Left colon (tissue), 2 donors: ENCODE measurements at regions not wholly inside any gene's neighbourhood (a gene's known extent, or its start where the extent isn't known, plus 50 kb on each side); places are given as distances from the start of the nearest gene placed in this dataset.
"Not testable (repeated sequence)": the region's sequence is repeated elsewhere in the genome, so short reads cannot be mapped to it uniquely, and the experiment has no call there.

ENCODE experiments used
- ATAC-seq: fragments of 200-7000 bp; cut with Tn5 transposase; one replicate; pipeline ENCODE4 v1.9.1; 2020; ENCODE audit warnings: mild to moderate bottlenecking, moderate library complexity
- DNase-seq, 2 donors: peaks; one replicate each; pipeline ENCODE4 v3.0.0-alpha.2; 2020
- intact Hi-C, 2 donors: fragments of 100-400 bp; cut with DNase I in 1 of 2; cut with micrococcal nuclease in 1 of 2; formaldehyde crosslinking; loops; one replicate each; pipeline versions ENCODE4 v1.11.2 to v1.14.0; 2022; cut with DNase I, micrococcal nuclease
- donor health status: DM: no; HTN: no; CAD: no.
- donor health status: DM: yes; HTN: yes; CAD: no.

DNA sequence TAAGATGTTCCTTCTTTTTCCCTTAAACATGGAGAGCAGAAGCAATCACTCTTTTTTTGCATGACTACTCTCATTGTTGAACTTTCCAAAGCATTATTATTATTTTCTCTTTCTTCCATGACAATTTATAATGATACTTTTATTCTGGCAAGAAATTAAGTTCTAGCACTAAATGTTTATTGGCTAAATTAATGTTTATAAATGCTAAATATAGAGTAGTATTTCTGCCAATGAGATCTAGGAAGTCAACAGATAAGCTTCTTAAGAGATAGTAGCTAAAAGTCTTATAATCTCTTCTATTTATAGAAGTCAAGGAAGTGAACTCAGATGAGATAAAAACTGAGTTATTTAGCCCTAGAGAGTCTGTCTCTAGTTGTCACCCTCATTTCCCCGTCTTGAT, 920.1 kb downstream of the KCNJ2 start:
- DNase-seq (no peak), ATAC-seq (no peak)
- intact Hi-C loops: no loop called here

DNA sequence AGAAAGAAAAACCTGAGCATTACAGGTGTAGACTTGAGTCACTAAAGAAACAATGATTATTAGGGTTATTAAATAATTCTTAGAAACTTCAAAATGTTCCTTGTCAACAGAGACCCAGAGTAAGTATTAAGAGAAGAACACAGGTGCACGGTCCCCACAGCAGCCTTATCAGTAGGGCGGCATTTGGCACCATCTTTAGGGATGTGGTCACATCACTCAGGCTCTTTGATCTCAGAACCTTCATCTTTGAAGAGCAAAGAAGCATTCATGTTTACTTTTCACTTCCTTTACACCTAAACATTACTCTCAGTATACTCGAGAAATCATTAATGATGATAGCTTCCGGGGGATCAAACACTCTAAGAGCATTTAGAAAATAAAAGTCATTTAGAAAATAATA, 928.7 kb downstream of the KCNJ2 start:
- intact Hi-C loops: no loop called here
- no peak for ATAC-seq
- no peak for DNase-seq

DNA sequence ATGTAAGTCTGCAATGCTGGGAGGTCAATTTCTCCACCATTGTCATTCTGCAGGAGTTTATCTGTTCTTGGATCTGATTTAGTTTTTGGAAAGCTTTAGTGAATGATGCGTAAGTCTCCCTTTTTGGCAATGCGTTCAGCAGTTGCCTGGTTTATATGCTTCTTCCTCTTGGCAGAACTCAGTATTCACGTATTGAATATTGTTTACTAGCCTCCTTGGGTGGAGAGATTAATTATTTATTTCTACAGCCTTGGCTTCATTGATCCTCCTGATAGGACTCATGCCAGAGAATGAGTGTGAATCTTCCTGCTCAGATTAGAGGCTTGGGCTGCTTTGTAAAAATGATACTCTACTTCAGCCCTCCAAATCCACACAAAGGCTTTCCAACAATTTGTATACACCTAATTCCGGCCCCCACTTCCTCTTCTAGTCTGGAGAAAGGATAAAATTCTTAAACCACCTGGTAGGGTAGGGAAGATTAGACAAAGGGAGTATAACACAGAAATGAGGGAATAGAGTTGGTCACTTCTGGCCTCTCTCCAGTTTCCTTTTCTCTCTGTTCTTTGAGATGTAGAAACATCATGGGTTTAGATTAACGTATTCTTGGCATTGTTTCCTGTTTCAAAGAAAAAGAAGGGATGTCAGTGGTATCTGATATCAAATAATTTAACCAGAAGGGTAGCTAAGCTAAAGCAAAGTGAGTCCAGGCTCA, 929.8 kb downstream of the KCNJ2 start:
- no peak for DNase-seq
- ATAC-seq: no peak
- intact Hi-C loops: no loop called here

DNA sequence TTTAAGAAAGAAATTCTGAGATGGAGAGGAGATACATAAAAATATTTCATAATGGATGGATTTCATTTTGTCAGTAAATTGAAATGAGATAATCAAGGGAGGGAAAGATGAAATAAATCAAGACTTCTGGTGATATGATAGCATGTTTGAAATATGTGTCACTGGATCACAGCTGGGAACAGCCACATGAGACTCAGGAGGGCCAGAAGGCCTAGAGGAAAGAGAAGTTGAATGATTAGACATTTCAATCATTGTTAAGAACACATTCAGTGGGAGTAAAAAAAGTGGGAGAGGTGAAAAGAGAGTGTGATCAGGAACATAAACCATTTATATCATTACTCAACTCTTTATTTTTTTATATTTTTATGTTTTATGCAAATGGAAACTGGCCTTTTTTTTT, 933.4 kb downstream of the KCNJ2 start:
- no peak for DNase-seq
- intact Hi-C loops: no loop called here
- ATAC-seq: no peak

DNA sequence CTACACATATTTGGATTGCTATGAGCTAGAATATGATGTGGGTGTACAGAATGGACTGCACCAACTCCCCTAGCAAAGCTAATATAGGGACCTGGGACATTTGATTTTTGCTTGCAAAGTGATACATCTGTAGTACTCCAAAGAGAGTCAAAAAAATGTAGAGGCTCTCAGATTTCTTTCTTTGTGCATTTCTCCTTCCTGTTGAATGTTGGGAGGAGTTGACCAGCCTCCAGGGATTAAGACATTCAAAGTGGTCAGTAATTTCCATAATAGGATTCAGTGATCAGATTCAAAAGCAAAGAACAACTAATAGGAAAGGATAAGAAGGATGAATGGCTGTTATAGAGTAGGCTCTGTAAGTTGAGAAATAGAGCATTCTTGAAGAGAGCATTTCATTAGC, 934.9 kb downstream of the KCNJ2 start:
- intact Hi-C loops: no loop called here
- ATAC-seq (no peak), DNase-seq (no peak)

DNA sequence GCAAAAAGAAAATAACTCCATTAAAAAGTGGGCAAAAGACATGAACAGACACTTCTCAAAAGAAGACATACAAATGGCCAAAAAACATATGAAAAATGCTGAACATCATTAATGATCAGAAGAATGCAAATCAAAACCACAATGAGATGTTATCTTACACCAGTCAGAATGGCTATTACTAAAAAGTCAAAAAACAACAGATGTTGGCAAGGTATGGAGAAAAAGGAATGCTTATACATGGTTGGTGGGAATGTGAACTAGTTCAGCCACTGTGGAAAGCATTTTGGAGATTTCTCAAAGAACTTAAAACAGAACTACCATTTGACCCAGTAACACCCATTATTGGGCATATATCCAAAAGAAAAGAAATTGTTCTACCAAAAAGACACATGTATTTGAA, 936.7 kb downstream of the KCNJ2 start:
- intact Hi-C loops, ATAC-seq, DNase-seq: not testable (repeated sequence)

DNA sequence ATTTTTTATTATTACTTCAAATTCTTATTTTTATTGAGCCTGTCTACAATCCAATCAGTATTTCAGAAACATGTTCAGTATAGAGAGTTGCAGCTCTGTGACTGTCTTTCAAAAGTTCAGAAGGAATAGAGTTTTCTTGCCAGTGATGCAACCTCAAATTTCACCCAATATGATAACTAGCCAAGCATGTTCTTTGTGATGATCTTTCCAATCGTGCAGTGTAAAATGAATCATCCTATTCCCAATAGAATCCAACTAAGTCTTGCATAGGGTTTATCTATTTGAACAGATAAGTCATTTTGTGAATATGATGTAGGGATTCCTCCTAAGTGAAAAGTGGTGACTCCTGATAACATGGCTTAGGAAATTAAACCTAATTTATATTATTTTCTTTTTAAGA, 937.8 kb downstream of the KCNJ2 start:
- ATAC-seq: no peak
- DNase-seq: no peak
- intact Hi-C loops: no loop called here

DNA sequence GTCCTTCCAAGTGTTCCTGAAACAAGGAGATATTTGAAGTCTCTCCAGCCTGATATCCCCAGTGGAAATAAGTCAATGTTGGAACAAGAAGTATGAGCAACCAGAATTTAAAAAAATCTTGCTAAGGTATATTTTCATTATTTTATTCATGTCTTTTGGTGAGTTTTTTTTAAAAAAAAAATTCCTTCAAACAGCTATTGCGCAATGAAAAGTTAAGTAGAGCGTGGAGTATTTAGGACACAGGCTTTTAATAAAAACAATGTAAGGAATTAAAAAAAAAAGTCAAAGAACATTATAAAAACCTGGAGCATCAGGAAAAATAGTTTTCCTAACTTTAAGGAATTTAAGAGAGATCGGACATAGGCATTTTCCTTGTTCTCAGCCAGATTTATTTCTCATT, 940.4 kb downstream of the KCNJ2 start:
- intact Hi-C loops: no loop called here
- DNase-seq (no peak), ATAC-seq (no peak)

DNA sequence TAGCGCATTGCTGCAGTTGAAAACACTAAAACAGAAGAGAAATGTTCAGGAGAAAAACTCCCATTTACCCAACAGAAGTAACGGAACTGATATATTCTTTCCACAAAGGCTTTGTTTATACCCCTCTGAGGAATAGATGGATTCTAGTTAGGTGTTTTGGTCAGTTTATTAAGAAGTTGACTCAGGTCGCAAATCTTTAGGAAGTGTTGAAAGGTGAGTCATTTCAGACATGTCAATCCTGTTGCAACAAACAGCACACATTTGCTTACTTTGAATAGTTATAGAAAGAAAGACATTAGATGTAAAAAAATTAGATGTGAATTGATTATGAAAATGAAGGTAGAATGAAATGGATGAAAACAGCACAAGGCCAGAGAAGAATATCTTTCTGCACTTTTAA, 941.0 kb downstream of the KCNJ2 start:
- ATAC-seq: no peak
- intact Hi-C loops: no loop called here
- DNase-seq: no peak

DNA sequence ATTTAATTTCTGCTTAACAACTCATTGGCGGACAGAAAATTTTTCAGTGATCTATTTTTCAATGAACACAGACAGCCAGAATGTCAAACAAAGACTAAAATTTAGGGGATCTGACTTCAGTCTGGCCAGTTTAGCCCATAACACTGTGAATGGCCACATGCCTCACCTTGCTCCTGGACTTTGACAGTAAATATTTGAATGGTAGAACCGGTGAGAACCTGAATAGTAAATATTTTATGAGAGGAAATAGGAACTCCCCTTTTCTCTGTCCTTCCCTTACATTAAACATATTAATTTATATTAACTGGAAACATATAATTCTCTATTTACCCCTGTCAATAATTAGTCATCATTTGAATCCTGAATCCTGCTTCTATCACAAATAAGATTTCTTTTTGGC, 942.1 kb downstream of the KCNJ2 start:
- ATAC-seq (peak; percentile 55), DNase-seq (no peak)

DNA sequence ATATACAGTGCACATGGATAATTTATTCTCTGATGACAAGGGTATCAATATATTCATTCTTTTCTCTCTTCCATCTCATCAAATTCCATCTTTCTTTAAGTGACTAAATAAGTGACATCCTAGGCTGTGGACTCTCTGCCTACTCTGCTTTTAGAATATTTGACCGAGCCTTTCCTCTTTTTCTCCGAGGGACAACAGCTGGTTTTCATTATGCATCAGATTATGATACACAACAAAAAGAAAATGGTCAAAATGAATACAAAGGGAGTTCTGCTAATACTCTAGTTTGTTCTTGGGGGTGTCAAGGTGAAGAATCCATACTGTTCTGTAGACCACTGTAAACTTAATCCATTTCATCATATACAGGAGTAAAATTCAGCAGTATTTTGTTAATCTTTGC, 942.6 kb downstream of the KCNJ2 start:
- DNase-seq (no peak), ATAC-seq (no peak)
- intact Hi-C loops: no loop called here

More for the DNA sequence above, 942.1 kb downstream of the KCNJ2 start:
- intact Hi-C loops: no loop called here

DNA sequence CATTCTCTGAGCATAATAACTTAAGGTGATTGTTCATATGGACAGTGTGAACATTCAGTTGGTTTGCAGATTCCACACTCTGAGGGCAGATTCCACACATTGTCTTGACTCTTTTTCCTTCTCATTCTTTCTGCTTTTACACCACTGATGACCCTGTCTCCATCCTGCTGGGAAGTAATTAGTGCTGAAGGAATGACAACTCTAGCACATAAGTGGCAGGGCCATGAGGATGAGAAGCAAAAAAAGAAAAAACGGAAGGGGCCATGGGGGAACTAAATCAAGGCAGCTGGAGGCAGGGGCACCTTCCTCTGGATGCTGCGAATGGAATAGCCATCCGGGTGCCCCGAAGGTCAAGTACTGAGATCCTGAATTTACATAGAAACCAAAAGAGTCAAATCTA, 944.0 kb downstream of the KCNJ2 start:
- ATAC-seq (no peak), DNase-seq (no peak)
- intact Hi-C loops: no loop called here

DNA sequence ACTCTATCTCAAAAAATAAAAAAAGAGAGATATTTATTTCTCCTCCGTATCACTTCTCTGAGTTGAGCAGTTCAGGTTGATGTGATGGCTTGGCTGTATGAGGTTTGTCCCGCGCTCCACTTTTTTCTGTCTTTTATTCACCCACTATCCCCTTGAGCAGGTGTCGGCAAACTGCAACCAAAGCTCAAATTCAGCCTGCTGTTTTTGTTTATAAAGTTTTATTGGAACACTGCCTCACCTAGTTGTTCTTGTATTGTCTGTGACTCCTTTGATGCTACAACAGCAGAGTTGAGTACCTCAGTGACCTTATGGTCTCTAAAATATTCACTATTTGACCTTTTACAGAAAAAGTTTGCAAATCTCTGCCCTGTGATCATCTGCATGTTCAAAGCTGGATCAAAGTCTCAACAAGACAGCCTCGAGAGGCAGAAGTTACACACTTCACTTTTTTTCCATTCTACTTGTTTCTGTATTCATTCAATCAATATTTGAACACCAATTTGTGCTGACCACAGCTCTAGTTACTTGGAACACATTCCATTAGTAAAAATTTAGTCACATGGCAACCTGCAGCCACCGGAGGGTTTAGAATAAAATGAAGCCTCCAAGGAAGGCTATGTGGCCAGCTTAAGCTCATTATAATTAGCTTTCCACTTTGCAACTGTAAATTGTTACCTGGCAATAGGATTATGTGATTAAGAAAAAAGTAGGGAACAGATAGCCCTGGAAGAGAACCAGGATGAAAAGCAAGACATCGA, 945.8 kb downstream of the KCNJ2 start:
- ATAC-seq (no peak), DNase-seq (no peak)
- intact Hi-C loops: no loop called here

DNA sequence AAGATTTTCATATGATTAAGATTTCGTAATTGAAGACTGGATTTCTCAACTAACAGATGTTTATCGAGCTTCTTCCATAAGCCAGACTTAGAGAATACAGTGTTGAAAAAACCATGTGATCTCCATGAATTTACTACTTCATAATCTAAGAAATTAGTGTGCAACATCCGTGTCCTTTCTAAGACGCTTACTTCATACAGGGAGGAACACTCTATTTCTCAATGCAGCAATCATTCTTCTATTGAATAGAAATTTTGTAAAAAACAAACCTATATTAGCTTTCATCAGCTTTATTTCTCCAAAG, 946.3 kb downstream of the KCNJ2 start:
- intact Hi-C loops: no loop called here
- DNase-seq: no peak
- no peak for ATAC-seq

DNA sequence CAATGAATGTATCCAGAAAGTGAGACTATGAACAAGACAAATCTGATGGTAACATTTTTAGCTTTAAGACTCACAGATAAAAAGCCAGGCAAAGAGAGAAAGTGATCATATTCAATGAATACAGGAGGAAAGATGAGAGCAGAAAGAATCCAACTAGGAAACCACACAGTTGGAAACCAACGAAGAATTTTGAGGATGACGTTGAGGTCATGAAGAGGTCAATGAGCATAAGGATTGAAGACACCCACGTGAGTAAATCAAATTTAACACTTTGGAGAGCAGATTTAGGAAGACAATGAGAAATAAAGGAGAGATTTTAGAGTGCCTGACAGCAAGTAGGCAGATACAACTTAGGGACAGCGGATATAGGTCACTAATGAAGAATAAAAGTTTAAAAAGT, 948.1 kb downstream of the KCNJ2 start:
- DNase-seq: no peak
- intact Hi-C loops: no loop called here
- no peak for ATAC-seq

DNA sequence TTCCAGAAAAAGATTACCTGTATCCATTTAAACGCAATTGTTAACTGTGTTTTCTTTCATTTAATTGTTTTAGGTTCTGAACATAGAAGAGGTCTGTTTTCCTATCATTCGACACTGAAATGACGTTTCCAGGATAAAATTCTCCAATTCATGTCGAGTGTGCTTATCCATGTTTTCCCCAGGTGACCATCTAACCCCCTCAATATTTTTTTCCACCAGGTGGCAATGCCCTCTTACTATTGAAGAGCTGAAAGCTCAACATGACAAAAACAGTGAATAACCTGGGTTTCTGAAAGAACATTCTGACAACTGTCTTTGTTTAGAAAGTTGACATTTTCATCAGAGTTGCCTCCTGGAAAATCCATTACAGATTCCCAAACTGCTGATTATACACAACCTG, 948.7 kb downstream of the KCNJ2 start:
- intact Hi-C loops: no loop called here
- ATAC-seq: peak; percentile 44
- no peak for DNase-seq

DNA sequence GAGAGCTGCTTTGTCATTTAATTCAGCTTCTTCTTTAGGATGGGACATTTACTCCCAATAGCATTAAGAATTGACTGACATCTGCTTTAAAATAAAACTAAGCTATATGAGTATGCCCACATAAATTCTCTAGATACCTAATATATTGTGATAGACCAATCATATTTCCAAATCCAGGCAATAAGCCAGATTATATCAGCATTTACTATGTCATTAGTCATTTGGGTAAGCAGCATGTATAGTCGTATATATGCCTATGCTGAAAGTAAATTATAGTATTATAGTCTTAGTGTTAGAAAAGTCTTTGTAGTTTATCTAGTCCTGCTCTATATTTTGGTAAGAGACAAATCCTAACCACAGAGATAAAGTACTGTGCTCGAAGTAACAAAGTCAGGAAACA, 958.1 kb downstream of the KCNJ2 start:
- no peak for ATAC-seq
- intact Hi-C loops: no loop called here
- DNase-seq: no peak

DNA sequence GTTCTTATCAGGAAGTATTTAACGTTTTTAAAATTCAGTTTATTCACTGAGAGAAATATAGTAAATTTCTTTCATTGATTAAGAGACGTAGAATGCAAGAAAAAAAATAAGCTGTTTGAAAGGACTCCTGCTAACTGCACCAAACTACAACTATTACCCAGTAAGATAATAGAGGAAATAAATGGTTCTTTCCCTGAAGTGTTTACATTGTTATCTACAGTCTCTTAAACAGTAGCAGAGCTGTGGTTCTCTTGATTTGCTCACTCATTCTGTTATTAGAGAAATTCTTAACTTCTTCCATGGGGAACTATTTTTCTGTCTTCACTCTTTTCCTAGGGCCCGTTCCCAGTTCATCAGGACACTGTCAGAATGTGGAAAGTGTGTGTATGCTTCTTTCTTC, 973.0 kb downstream of the KCNJ2 start:
- DNase-seq (no peak), ATAC-seq (no peak)
- intact Hi-C loops: no loop called here

DNA sequence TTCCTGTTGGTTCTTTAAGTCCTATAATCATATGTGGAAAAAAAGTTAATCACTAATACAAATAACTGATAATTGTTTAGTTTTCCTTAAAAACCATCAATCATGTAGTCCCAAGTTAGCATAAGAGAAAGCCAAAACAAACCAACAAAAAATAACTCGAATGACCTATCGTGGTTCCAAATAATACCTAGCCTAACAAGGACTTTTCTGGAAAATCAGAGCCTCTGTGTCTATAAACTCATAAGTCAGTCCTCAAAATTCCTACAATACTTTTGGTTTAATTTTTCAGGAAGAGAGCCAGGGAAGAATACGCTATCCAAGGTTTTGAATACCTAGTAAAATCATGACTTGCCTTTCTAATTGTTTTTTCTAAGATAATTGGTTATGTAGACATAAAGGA, 975.3 kb upstream of the SOX9 start:
- intact Hi-C loops: no loop called here
- ATAC-seq: no peak
- no peak for DNase-seq

DNA sequence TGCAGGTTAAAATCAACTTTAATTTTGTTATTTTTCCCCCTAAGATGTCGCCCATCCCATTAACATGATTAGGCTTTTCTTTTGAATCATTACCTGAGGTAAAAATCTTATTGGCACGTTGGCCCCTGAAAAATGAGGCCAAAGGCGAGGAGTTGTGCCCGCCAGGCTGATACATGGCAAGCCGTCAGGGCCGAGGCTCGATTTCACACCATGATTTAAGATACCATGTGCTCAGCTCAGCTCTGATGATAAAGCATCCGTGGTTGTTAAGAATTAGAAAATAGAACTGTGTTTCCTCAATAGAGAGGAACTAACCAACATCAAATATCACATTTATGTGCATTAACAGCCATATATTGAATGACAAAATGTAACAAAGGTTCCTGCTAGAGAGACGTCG, 972.9 kb upstream of the SOX9 start:
- ATAC-seq: no peak
- intact Hi-C loops: no loop called here
- DNase-seq: no peak

DNA sequence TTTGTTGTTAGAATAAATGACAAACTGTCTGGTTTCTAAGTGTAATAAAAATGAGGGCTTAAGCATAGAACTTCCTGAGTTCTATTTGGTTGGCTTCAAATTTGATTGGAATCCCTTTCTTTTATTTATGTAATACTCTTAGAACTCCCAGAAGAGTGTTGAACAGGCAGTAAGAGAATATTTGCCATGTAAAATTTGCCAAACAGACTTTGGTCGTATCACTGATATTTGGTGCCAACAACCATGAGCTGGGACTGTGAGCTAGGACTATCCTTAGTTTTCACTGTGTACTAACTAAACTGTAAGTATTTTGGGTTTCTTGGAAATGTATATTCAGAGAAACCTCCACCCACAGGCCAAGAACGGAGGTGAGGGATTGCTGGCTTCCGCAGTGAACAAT, 971.2 kb upstream of the SOX9 start:
- intact Hi-C loops: loop anchor here in 1 of 2 donors (10.0 kb wide), 1 partner anchor 75 kb away; no protein-coding TSS in a partner anchor
- DNase-seq (no peak), ATAC-seq (no peak)
